ENCODE measurements at regions not wholly inside any gene's neighbourhood (a gene's known extent, or its start where the extent isn't known, plus 50 kb on each side); places are given as distances from the start of the nearest gene placed in this dataset.
A peak's percentile ranks its signal among the peaks of the same experiment; 100 is the strongest.

GRCh38 chr3:197368330-197368729, 69.9 kb upstream of the DLG1 start:
- Histone ChIP-seq H3K27me3 (no peaks in the 10 kb centered on the region), H3K9me3 (no peaks in the 10 kb centered on the region), H3K27ac (no peak overlapping the region), H3K4me3 (no peak overlapping the region), H3K4me1 (no peaks in the 10 kb centered on the region), H3K36me3 (no peaks in the 10 kb centered on the region)
- TF ChIP-seq CTCF (IDR thresholded peaks at IDR 0.05) (no peak), POLR2A (IDR thresholded peaks at IDR 0.05) (no peak)
- DNase-seq = no peak

GRCh38 chr3:197367081-197367780, 68.8 kb upstream of the DLG1 start:
- TF ChIP-seq CTCF (IDR thresholded peaks at IDR 0.05) = no peak
- H3K36me3 ChIP-seq = no peaks in the 10 kb centered on the region
- H3K27ac ChIP-seq = no peak overlapping the region
- H3K4me1 ChIP-seq = no peaks in the 10 kb centered on the region
- DNase-seq = no peak
- H3K9me3 ChIP-seq = no peaks in the 10 kb centered on the region
- H3K4me3 ChIP-seq = no peak overlapping the region
- no peaks in the 10 kb centered on the region for H3K27me3 ChIP-seq

GRCh38 chr3:197366301-197367044, 68.1 kb upstream of the DLG1 start:
- Histone ChIP-seq H3K4me1 (no peaks in the 10 kb centered on the region), H3K4me3 (no peak overlapping the region), H3K36me3 (no peaks in the 10 kb centered on the region), H3K27me3 (no peaks in the 10 kb centered on the region), H3K9me3 (no peaks in the 10 kb centered on the region), H3K27ac (no peak overlapping the region)
- TF ChIP-seq CTCF (IDR thresholded peaks at IDR 0.05) (no peak), POLR2A (IDR thresholded peaks at IDR 0.05) (no peak)
- DNase-seq = peak in 1 of 3 donors; percentile 34

- no peak for TF ChIP-seq CTCF (IDR thresholded peaks at IDR 0.05)
- TF ChIP-seq POLR2A (IDR thresholded peaks at IDR 0.05) = no peak
- no peak for DNase-seq
- H3K27me3 ChIP-seq = no peaks in the 10 kb centered on the region
- no peak overlapping the region for H3K4me3 ChIP-seq
- no peaks in the 10 kb centered on the region for H3K4me1 ChIP-seq
- peaks cover 0 to 2% (median 0%) of the 10 kb centered on the region in 4 donors for H3K9me3 ChIP-seq
- no peak overlapping the region for H3K27ac ChIP-seq
- H3K36me3 ChIP-seq = no peaks in the 10 kb centered on the region
Observed at GRCh38 chr3:197365586-197365985, 67.2 kb upstream of the DLG1 start.

- TF ChIP-seq CTCF (IDR thresholded peaks at IDR 0.05) (no peak), POLR2A (IDR thresholded peaks at IDR 0.05) (no peak)
- Histone ChIP-seq H3K9me3 (peaks cover 0 to 8% (median 0%) of the 10 kb centered on the region in 4 donors), H3K27ac (no peak overlapping the region), H3K4me3 (no peak overlapping the region), H3K4me1 (no peaks in the 10 kb centered on the region), H3K36me3 (no peaks in the 10 kb centered on the region), H3K27me3 (no peaks in the 10 kb centered on the region)
- peak in 1 of 3 donors; percentile 13 for DNase-seq
Observed at GRCh38 chr3:197364410-197365071, 66.1 kb upstream of the DLG1 start.
